ENCODE measurements at regions not wholly inside any gene's neighbourhood (a gene's known extent, or its start where the extent isn't known, plus 50 kb on each side); places are given as distances from the start of the nearest gene placed in this dataset.

GRCh38 chr2:184270660-184271059 lies 327.7 kb upstream of the ZNF804A start:
- H3K4me2 ChIP-seq (ENCODE audit: low read length): no peak overlapping the region
- TF ChIP-seq REST (IDR thresholded peaks at IDR 0.05; ENCODE audit: borderline replicate concordance): peak; percentile 54
- no peak for TF ChIP-seq TAF1 (IDR thresholded peaks at IDR 0.05; ENCODE audit: low read depth)
- no peak for TF ChIP-seq SMC3 (conservative IDR thresholded peaks at IDR 0.05; ENCODE audit: poor library complexity)
- H3K36me3 ChIP-seq (ENCODE audit: insufficient read depth, low read length): no peaks in the 10 kb centered on the region
- H3K27ac ChIP-seq (ENCODE audit: low read length): peak overlapping the region; percentile 1
- no peaks in the 10 kb centered on the region for H3K79me2 ChIP-seq (replicated peaks; ENCODE audit: insufficient read depth, low read length)
- H4K20me1 ChIP-seq (ENCODE audit: insufficient read depth): no peaks in the 10 kb centered on the region
- H3K9me2 ChIP-seq (ENCODE audit: insufficient read depth, low read length): no peaks in the 10 kb centered on the region
- H3K4me3 ChIP-seq (ENCODE audit: low read length): no peak overlapping the region
- no peaks in the 10 kb centered on the region for H3F3A ChIP-seq (ENCODE audit: insufficient read depth, low read length, poor library complexity, severe bottlenecking)
- no peaks in the 10 kb centered on the region for H3K27me3 ChIP-seq (ENCODE audit: insufficient read depth, low read depth, low read length)
- no peak overlapping the region for H2AFZ ChIP-seq (ENCODE audit: low read depth, low read length)
- no peaks in the 10 kb centered on the region for H3K9me3 ChIP-seq (ENCODE audit: low read length)
- H3K9ac ChIP-seq (ENCODE audit: low read length): no peak overlapping the region

- Histone ChIP-seq H3K9ac (ENCODE audit: low read length) (no peak overlapping the region), H3K27me3 (ENCODE audit: insufficient read depth, low read depth, low read length) (no peaks in the 10 kb centered on the region), H3K9me2 (ENCODE audit: insufficient read depth, low read length) (no peaks in the 10 kb centered on the region), H3K79me2 (replicated peaks; ENCODE audit: insufficient read depth, low read length) (no peaks in the 10 kb centered on the region), H3K4me3 (ENCODE audit: low read length) (no peak overlapping the region), H2AFZ (ENCODE audit: low read depth, low read length) (no peak overlapping the region), H4K20me1 (ENCODE audit: insufficient read depth) (no peaks in the 10 kb centered on the region), H3F3A (ENCODE audit: insufficient read depth, low read length, poor library complexity, severe bottlenecking) (no peaks in the 10 kb centered on the region), H3K9me3 (ENCODE audit: low read length) (no peaks in the 10 kb centered on the region), H3K36me3 (ENCODE audit: insufficient read depth, low read length) (no peaks in the 10 kb centered on the region), H3K27ac (ENCODE audit: low read length) (no peak overlapping the region), H3K4me2 (ENCODE audit: low read length) (no peak overlapping the region)
- TF ChIP-seq MXI1 (conservative IDR thresholded peaks at IDR 0.05; ENCODE audit: poor library complexity, severe bottlenecking) (no peak), TAF1 (IDR thresholded peaks at IDR 0.05; ENCODE audit: low read depth) (no peak), POLR2AphosphoS5 (IDR thresholded peaks at IDR 0.05) (no peak), EZH2 (IDR thresholded peaks at IDR 0.05; ENCODE audit: borderline replicate concordance, insufficient read depth, low read length, poor library complexity, severe bottlenecking) (no peak), REST (IDR thresholded peaks at IDR 0.05; ENCODE audit: borderline replicate concordance) (no peak), EP300 (conservative IDR thresholded peaks at IDR 0.05; ENCODE audit: poor library complexity, severe bottlenecking) (no peak), RAD21 (conservative IDR thresholded peaks at IDR 0.05) (no peak), SMC3 (conservative IDR thresholded peaks at IDR 0.05; ENCODE audit: poor library complexity) (no peak), CTCF (IDR thresholded peaks at IDR 0.05; ENCODE audit: poor library complexity, severe bottlenecking) (no peak)
Measured at GRCh38 chr2:184272056-184272455, 326.3 kb upstream of the ZNF804A start.
